Smooth muscle cell (in vitro differentiated cells): ENCODE measurements at regions not wholly inside any gene's neighbourhood (a gene's known extent, or its start where the extent isn't known, plus 50 kb on each side); places are given as distances from the start of the nearest gene placed in this dataset.

Experiments
- DNase-seq: peaks from one replicate; lab custom pipeline; 2025; ENCODE audit not compliant: unreplicated experiment; lab: John Stamatoyannopoulos, UW
- H2AFZ ChIP-seq: fragments of 200-600 bp; sonication (generic); 2 replicates; pipeline ENCODE4 v1.6.0; 2016; ENCODE audit warnings: antibody characterized with exemption, low read depth, mild to moderate bottlenecking
- H3F3A ChIP-seq: fragments of 200-600 bp; sonication (generic); 2 replicates; pipeline ENCODE4 v1.6.0; 2017; ENCODE audit warnings: antibody characterized with exemption, low read depth
- H3K27ac ChIP-seq: fragments of 200-600 bp; sonication (generic); 2 replicates; pipeline ENCODE4 v1.5.1; 2016; ENCODE audit warnings: low read depth, mild to moderate bottlenecking
- H3K27me3 ChIP-seq: fragments of 200-600 bp; sonication (generic); 2 replicates; pipeline ENCODE4 v1.6.1; 2016; ENCODE audit warnings: low read depth, mild to moderate bottlenecking
- H3K36me3 ChIP-seq: fragments of 200-600 bp; sonication (generic); 2 replicates; pipeline ENCODE4 v1.5.1; 2016; ENCODE audit warnings: low read depth
- H3K4me1 ChIP-seq: fragments of 200-600 bp; sonication (generic); 2 replicates; pipeline ENCODE4 v1.5.1; 2016; ENCODE audit warnings: low read depth
- H3K4me2 ChIP-seq: fragments of 200-600 bp; sonication (generic); 2 replicates; pipeline ENCODE4 v1.6.0; 2016; ENCODE audit warnings: mild to moderate bottlenecking
- H3K4me3 ChIP-seq: fragments of 200-600 bp; sonication (generic); 2 replicates; pipeline ENCODE4 v1.5.1; 2016; ENCODE audit warnings: mild to moderate bottlenecking
- H3K79me2 ChIP-seq: fragments of 200-600 bp; sonication (generic); 2 replicates; pipeline ENCODE4 v1.6.0; 2016; ENCODE audit warnings: low read depth, mild to moderate bottlenecking
- H3K9ac ChIP-seq: fragments of 200-600 bp; sonication (generic); 2 replicates; pipeline ENCODE4 v1.6.0; 2016; ENCODE audit warnings: low read depth
- H3K9me3 ChIP-seq: fragments of 200-600 bp; sonication (generic); replicated peaks from 2 replicates; pipeline ENCODE4 v1.5.1; 2016; ENCODE audit warnings: low read depth
- H4K20me1 ChIP-seq: fragments of 200-600 bp; sonication (generic); 2 replicates; pipeline ENCODE4 v1.6.0; 2016; ENCODE audit warnings: low read depth
- CTCF ChIP-seq: fragments of 200-600 bp; sonication (generic); IDR thresholded peaks from 2 replicates; pipeline ENCODE4 v1.5.1; 2017; ENCODE audit warnings: borderline replicate concordance, mild to moderate bottlenecking, antibody characterized with exemption; ENCODE audit not compliant: insufficient read depth, poor library complexity, severe bottlenecking
- WGBS: methylation state at CpG from one replicate; pipeline ENCODE4 v1.1.7; 2016; ENCODE audit warnings: low lambda C conversion rate; 5-methylcytosine and 5-hydroxymethylcytosine counted together

DNA sequence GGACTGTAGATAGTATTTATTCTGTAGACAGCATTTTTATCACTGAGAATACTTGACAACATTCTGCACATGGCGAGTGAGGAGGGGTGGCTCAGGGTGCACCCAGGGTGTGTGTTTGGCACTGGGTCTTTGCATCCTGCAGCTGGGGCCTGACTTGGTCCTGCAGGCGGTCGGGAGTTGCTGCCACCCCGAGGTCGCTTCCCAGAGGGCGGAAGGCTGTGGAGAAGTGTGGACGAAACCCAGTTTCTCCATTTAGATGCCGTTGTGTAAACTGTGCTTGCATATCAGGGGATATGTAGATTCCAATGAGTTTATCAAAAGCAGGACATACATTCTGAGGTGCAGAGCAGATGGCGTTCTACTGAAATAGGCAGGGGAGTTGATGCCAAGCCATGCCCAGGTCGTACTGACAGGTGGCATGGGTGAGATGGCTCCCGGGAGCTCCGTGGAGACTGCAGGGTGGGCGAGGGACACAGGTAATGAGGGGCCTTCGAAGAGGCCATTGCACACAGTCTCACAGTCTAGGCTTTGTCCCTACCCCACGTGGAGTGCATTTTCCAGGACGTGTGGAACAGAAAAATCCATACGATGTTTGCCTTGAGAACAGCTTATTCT is 74.5 kb downstream of the RTP5 start:
- Histone ChIP-seq H3K27ac (no peak overlapping the region), H3K9ac (no peak overlapping the region), H3K36me3 (no peaks in the 10 kb centered on the region), H3K79me2 (no peaks in the 10 kb centered on the region), H3K9me3 (no peaks in the 10 kb centered on the region), H3K4me2 (no peak overlapping the region), H3K27me3 (peaks cover 15% of the 10 kb centered on the region), H3K4me3 (no peak overlapping the region), H2AFZ (no peak overlapping the region), H3F3A (no peaks in the 10 kb centered on the region), H3K4me1 (no peaks in the 10 kb centered on the region), H4K20me1 (no peaks in the 10 kb centered on the region)
- TF ChIP-seq CTCF, result no peak
- WGBS, result 88% methylated on average over 17 of the region's 17 CpGs
- no peak for DNase-seq

- no peaks in the 10 kb centered on the region for H3K4me1 ChIP-seq
- H2AFZ ChIP-seq, result no peak overlapping the region
- peaks cover 15% of the 10 kb centered on the region for H3K27me3 ChIP-seq
- no peaks in the 10 kb centered on the region for H3K36me3 ChIP-seq
- H3K4me3 ChIP-seq, result no peak overlapping the region
- no peak overlapping the region for H3K27ac ChIP-seq
- TF ChIP-seq CTCF, result no peak
- H3F3A ChIP-seq, result no peaks in the 10 kb centered on the region
- no peak for DNase-seq
- H3K4me2 ChIP-seq, result no peak overlapping the region
- H4K20me1 ChIP-seq, result no peaks in the 10 kb centered on the region
- no peak overlapping the region for H3K9ac ChIP-seq
- no peaks in the 10 kb centered on the region for H3K9me3 ChIP-seq
- WGBS, result 93% methylated on average over 11 of the region's 12 CpGs
- H3K79me2 ChIP-seq, result no peaks in the 10 kb centered on the region
Measured at GRCh38 chr2:241944821-241945220, 75.3 kb downstream of the RTP5 start.

- Histone ChIP-seq H3K9ac (no peak overlapping the region), H3K27me3 (peaks cover 15% of the 10 kb centered on the region), H3K36me3 (no peaks in the 10 kb centered on the region), H2AFZ (no peak overlapping the region), H3F3A (no peaks in the 10 kb centered on the region), H3K4me1 (no peaks in the 10 kb centered on the region), H3K27ac (no peak overlapping the region), H3K9me3 (no peaks in the 10 kb centered on the region), H3K4me2 (no peak overlapping the region), H3K4me3 (no peak overlapping the region), H4K20me1 (no peaks in the 10 kb centered on the region), H3K79me2 (no peaks in the 10 kb centered on the region)
- 92% methylated on average over 14 of the region's 15 CpGs for WGBS
- no peak for DNase-seq
- TF ChIP-seq CTCF, result no peak
Measured at GRCh38 chr2:241945311-241945710, 75.8 kb downstream of the RTP5 start.

GRCh38 chr2:241945803-241946202 is 76.3 kb downstream of the RTP5 start:
- 89% methylated on average over 14 of the region's 14 CpGs for WGBS
- no peak overlapping the region for H3K4me2 ChIP-seq
- no peak for TF ChIP-seq CTCF

More at GRCh38 chr2:241945803-241946202, 76.3 kb downstream of the RTP5 start:
- Histone ChIP-seq H3K4me3 (no peak overlapping the region), H4K20me1 (no peaks in the 10 kb centered on the region), H3K36me3 (no peaks in the 10 kb centered on the region), H3K4me1 (no peaks in the 10 kb centered on the region), H3K27ac (no peak overlapping the region), H3K9me3 (no peaks in the 10 kb centered on the region), H2AFZ (no peak overlapping the region), H3K79me2 (no peaks in the 10 kb centered on the region), H3K27me3 (peaks cover 15% of the 10 kb centered on the region), H3K9ac (no peak overlapping the region), H3F3A (no peaks in the 10 kb centered on the region)
- DNase-seq, result no peak
